ENCODE measurements at regions not wholly inside any gene's neighbourhood (a gene's known extent, or its start where the extent isn't known, plus 50 kb on each side); places are given as distances from the start of the nearest gene placed in this dataset.

- TF ChIP-seq EZH2 (IDR thresholded peaks at IDR 0.05; ENCODE audit: low read depth) (no peak), CTCF (conservative IDR thresholded peaks at IDR 0.05) (no peak)
These were observed 136.1 kb downstream of the ZFP36L2 start for GRCh38 chr2:43090317-43090716.

Measured in PC-9 (cell line).